ENCODE measurements at regions not wholly inside any gene's neighbourhood (a gene's known extent, or its start where the extent isn't known, plus 50 kb on each side); places are given as distances from the start of the nearest gene placed in this dataset.
A peak's percentile ranks its signal among the peaks of the same experiment; 100 is the strongest.
"Not testable (repeated sequence)": the region's sequence is repeated elsewhere in the genome, so short reads cannot be mapped to it uniquely, and the experiment has no call there.

- peak; percentile 29 for DNase-seq
These were observed 88.4 kb downstream of the HFE start for GRCh38 chr6:26175428-26176181.

- DNase-seq = no peak
These were observed 92.4 kb downstream of the HFE start for GRCh38 chr6:26179675-26180074.

GRCh38 chr6:26180346-26180745 is 93.1 kb downstream of the HFE start:
- no peak for DNase-seq

- no peak for DNase-seq
These were observed 96.0 kb downstream of the HFE start for GRCh38 chr6:26183237-26183580.

GRCh38 chr6:26183581-26184366 is 96.5 kb downstream of the HFE start:
- peak; percentile 21 for DNase-seq

GRCh38 chr6:26184367-26184891 is 97.2 kb downstream of the HFE start:
- no peak for DNase-seq

- no peak for DNase-seq
These were observed 97.8 kb downstream of the HFE start for GRCh38 chr6:26185004-26185403.

- no peak for DNase-seq
These were observed 98.6 kb downstream of the HFE start for GRCh38 chr6:26185802-26186201.

- no peak for DNase-seq
These were observed 99.4 kb downstream of the HFE start for GRCh38 chr6:26186652-26187051.

GRCh38 chr6:26187292-26187691 is 100.1 kb downstream of the HFE start:
- no peak for DNase-seq

GRCh38 chr6:26187981-26188635 is 100.9 kb downstream of the HFE start:
- no peak for DNase-seq

GRCh38 chr6:26191512-26191911 is 104.3 kb downstream of the HFE start:
- DNase-seq = not testable (repeated sequence)

- DNase-seq = no peak
These were observed 106.5 kb downstream of the HFE start for GRCh38 chr6:26193467-26194328.

- DNase-seq = no peak
These were observed 107.1 kb downstream of the HFE start for GRCh38 chr6:26194329-26194701.

- no peak for DNase-seq
These were observed 107.7 kb downstream of the HFE start for GRCh38 chr6:26194816-26195375.

- peak; percentile 78 for DNase-seq
These were observed 108.2 kb downstream of the HFE start for GRCh38 chr6:26195376-26195923.

- DNase-seq = no peak
These were observed 109.0 kb downstream of the HFE start for GRCh38 chr6:26195924-26196845.

GRCh38 chr6:26196846-26197635 is 109.8 kb downstream of the HFE start:
- peak; percentile 84 for DNase-seq

- no peak for DNase-seq
These were observed 110.4 kb downstream of the HFE start for GRCh38 chr6:26197636-26197932.
